Parathyroid adenoma (tissue), 2 donors: ENCODE measurements at regions not wholly inside any gene's neighbourhood (a gene's known extent, or its start where the extent isn't known, plus 50 kb on each side); places are given as distances from the start of the nearest gene placed in this dataset.

Source experiments
- H2AFZ ChIP-seq: fragments of 300-600 bp; sonication (generic); one replicate; pipeline ENCODE4 v1.7.0; 2017; ENCODE audit warnings: antibody characterized with exemption, mild to moderate bottlenecking
- H3K27ac ChIP-seq: fragments of 300-600 bp; sonication (generic); one replicate; pipeline ENCODE4 v1.7.0; 2017
- H3K27me3 ChIP-seq: fragments of 300-600 bp; sonication (generic); one replicate; pipeline ENCODE4 v1.7.0; 2017; ENCODE audit warnings: low read length; ENCODE audit not compliant: control insufficient read depth, insufficient read depth
- H3K36me3 ChIP-seq: fragments of 300-600 bp; sonication (generic); one replicate; pipeline ENCODE4 v1.7.0; 2017; ENCODE audit warnings: low read length; ENCODE audit not compliant: control insufficient read depth, insufficient read depth
- H3K4me1 ChIP-seq: fragments of 300-600 bp; sonication (generic); one replicate; pipeline ENCODE4 v1.7.0; 2017; ENCODE audit warnings: control low read depth
- H3K4me2 ChIP-seq: fragments of 300-600 bp; sonication (generic); one replicate; pipeline ENCODE4 v1.7.0; 2017; ENCODE audit warnings: low read length
- H3K4me3 ChIP-seq: fragments of 300-600 bp; sonication (generic); one replicate; pipeline ENCODE4 v1.7.0; 2017; ENCODE audit warnings: low read depth, low read length
- H3K79me2 ChIP-seq: fragments of 300-600 bp; sonication (generic); one replicate; pipeline ENCODE4 v1.7.0; 2017; ENCODE audit warnings: control low read depth
- H3K9ac ChIP-seq: fragments of 300-600 bp; sonication (generic); one replicate; pipeline ENCODE4 v1.7.0; 2017; ENCODE audit warnings: mild to moderate bottlenecking
- H3K9me3 ChIP-seq: fragments of 300-600 bp; sonication (generic); one replicate; pipeline ENCODE4 v1.7.0; 2017; ENCODE audit warnings: low read length; ENCODE audit not compliant: control insufficient read depth
- CTCF ChIP-seq: fragments of 300-600 bp; sonication (generic); IDR thresholded peaks from one replicate; pipeline ENCODE4 v1.7.0; 2017; ENCODE audit warnings: antibody characterized with exemption, mild to moderate bottlenecking
- donor health status: primary hyperparathyroidism.

- Histone ChIP-seq H3K27ac (no peak overlapping the region), H2AFZ (no peak overlapping the region), H3K79me2 (no peaks in the 10 kb centered on the region), H3K4me3 (no peak overlapping the region), H3K9me3 (no peaks in the 10 kb centered on the region), H3K27me3 (no peaks in the 10 kb centered on the region), H3K9ac (no peak overlapping the region), H3K4me1 (no peaks in the 10 kb centered on the region), H3K4me2 (no peak overlapping the region), H3K36me3 (no peaks in the 10 kb centered on the region)
- no peak for TF ChIP-seq CTCF
Measured at GRCh38 chr4:180610324-180610723, 1632.9 kb upstream of the TENM3 start.

GRCh38 chr4:180615746-180616145 is 1627.5 kb upstream of the TENM3 start:
- no peak overlapping the region for H3K4me3 ChIP-seq
- no peak for TF ChIP-seq CTCF
- no peaks in the 10 kb centered on the region for H3K36me3 ChIP-seq
- no peak overlapping the region for H3K27ac ChIP-seq
- no peak overlapping the region for H3K9ac ChIP-seq
- H3K4me1 ChIP-seq = no peaks in the 10 kb centered on the region
- no peaks in the 10 kb centered on the region for H3K9me3 ChIP-seq
- H3K27me3 ChIP-seq = no peaks in the 10 kb centered on the region
- H2AFZ ChIP-seq = no peak overlapping the region
- H3K4me2 ChIP-seq = no peak overlapping the region
- H3K79me2 ChIP-seq = no peaks in the 10 kb centered on the region

GRCh38 chr4:180617196-180617595 is 1626.0 kb upstream of the TENM3 start:
- no peaks in the 10 kb centered on the region for H3K9me3 ChIP-seq
- no peak overlapping the region for H3K9ac ChIP-seq
- no peaks in the 10 kb centered on the region for H3K4me1 ChIP-seq
- no peak overlapping the region for H3K4me2 ChIP-seq
- no peaks in the 10 kb centered on the region for H3K79me2 ChIP-seq
- H2AFZ ChIP-seq = no peak overlapping the region
- H3K27ac ChIP-seq = no peak overlapping the region
- no peaks in the 10 kb centered on the region for H3K36me3 ChIP-seq
- no peak for TF ChIP-seq CTCF
- no peak overlapping the region for H3K4me3 ChIP-seq
- H3K27me3 ChIP-seq = no peaks in the 10 kb centered on the region

GRCh38 chr4:180618396-180618795 is 1624.8 kb upstream of the TENM3 start:
- Histone ChIP-seq H2AFZ (no peak overlapping the region), H3K4me1 (no peaks in the 10 kb centered on the region), H3K36me3 (no peaks in the 10 kb centered on the region), H3K9ac (no peak overlapping the region), H3K79me2 (no peaks in the 10 kb centered on the region), H3K9me3 (no peaks in the 10 kb centered on the region), H3K27ac (no peak overlapping the region), H3K4me3 (no peak overlapping the region), H3K27me3 (no peaks in the 10 kb centered on the region), H3K4me2 (no peak overlapping the region)
- no peak for TF ChIP-seq CTCF

- H3K36me3 ChIP-seq = no peaks in the 10 kb centered on the region
- no peaks in the 10 kb centered on the region for H3K27me3 ChIP-seq
- TF ChIP-seq CTCF = no peak
- H3K9ac ChIP-seq = no peak overlapping the region
- H3K79me2 ChIP-seq = no peaks in the 10 kb centered on the region
- H3K4me2 ChIP-seq = no peak overlapping the region
- H3K9me3 ChIP-seq = no peaks in the 10 kb centered on the region
- H3K27ac ChIP-seq = no peak overlapping the region
- H3K4me1 ChIP-seq = no peaks in the 10 kb centered on the region
- H2AFZ ChIP-seq = no peak overlapping the region
- no peak overlapping the region for H3K4me3 ChIP-seq
Measured at GRCh38 chr4:180619440-180619839, 1623.8 kb upstream of the TENM3 start.
